ENCODE measurements at regions not wholly inside any gene's neighbourhood (a gene's known extent, or its start where the extent isn't known, plus 50 kb on each side); places are given as distances from the start of the nearest gene placed in this dataset.

- TF ChIP-seq POLR2A (IDR thresholded peaks at IDR 0.05; ENCODE audit: low read depth, low read length) (no peak), POLR2AphosphoS5 (IDR thresholded peaks at IDR 0.05; ENCODE audit: low read depth, low read length) (no peak)
Measured at GRCh38 chr7:94344826-94345225, 49.9 kb upstream of the COL1A2 start.
